Panc1 (cell line): ENCODE measurements at regions not wholly inside any gene's neighbourhood (a gene's known extent, or its start where the extent isn't known, plus 50 kb on each side); places are given as distances from the start of the nearest gene placed in this dataset.

ENCODE experiments used
- ATAC-seq: fragments of 200-7000 bp; cut with Tn5 transposase; 2 replicates; pipeline ENCODE4 v1.9.1; 2020; ENCODE audit warnings: mild to moderate bottlenecking, moderate library complexity
- BruUV-seq: library from RNA; stranded (reverse); fragments of 400-500 nt; replicated peaks from 2 replicates; lab custom pipeline; 2021; lab: Mats Ljungman, UMichigan
- CTCF ChIA-PET: fragments of 300-600 bp; sonication (Branson Sonifier 250); formaldehyde crosslinking; loops from one replicate; lab custom pipeline; 2022; ENCODE audit warnings: antibody characterized with exemption; lab: Charles Lee
- POLR2A ChIA-PET: fragments of 300-600 bp; sonication (Branson Sonifier 250); formaldehyde crosslinking; loops from one replicate; lab custom pipeline; 2022; ENCODE audit warnings: antibody characterized with exemption; lab: Charles Lee
- DNase-seq: peaks from one replicate; pipeline ENCODE4 v3.0.0-alpha.2; 2010; ENCODE audit warnings: low read depth, low spot score
- H3K27ac ChIP-seq: 2 replicates; pipeline ENCODE4 v1.5.1; 2011; ENCODE audit warnings: mild to moderate bottlenecking, low read length, inconsistent platforms
- H3K27me3 ChIP-seq: fragments of 200-500 bp; sonication (Bioruptor generic); 2 replicates; pipeline ENCODE4 v1.6.0; 2014; ENCODE audit warnings: low read length, inconsistent platforms; ENCODE audit not compliant: control insufficient read depth, insufficient read depth
- H3K36me3 ChIP-seq: fragments of 200-500 bp; sonication (Bioruptor generic); 2 replicates; pipeline ENCODE4 v1.5.1; 2014; ENCODE audit warnings: inconsistent platforms, mild to moderate bottlenecking, low read length, moderate library complexity; ENCODE audit not compliant: control insufficient read depth, insufficient read depth
- H3K4me1 ChIP-seq: 2 replicates; pipeline ENCODE4 v1.5.1; 2011; ENCODE audit warnings: inconsistent platforms, mild to moderate bottlenecking, low read length, moderate library complexity; ENCODE audit not compliant: control insufficient read depth, insufficient read depth
- H3K4me3 ChIP-seq, 2 experiments: 2 replicates each; pipeline ENCODE4 v1.5.1; 2011 to 2012; ENCODE audit warnings: low read depth in 2 of 2, low read length in 2 of 2, mild to moderate bottlenecking in 2 of 2, inconsistent platforms in 1 of 2, moderate library complexity in 1 of 2
- H3K9me3 ChIP-seq: fragments of 200-500 bp; sonication (Bioruptor generic); 2 replicates; pipeline ENCODE4 v1.5.1; 2014; ENCODE audit warnings: low read depth, mild to moderate bottlenecking, inconsistent platforms, low read length, moderate library complexity; ENCODE audit not compliant: control insufficient read depth, insufficient read depth
- POLR2AphosphoS5 ChIP-seq: IDR thresholded peaks from 2 replicates; pipeline ENCODE4 v1.6.1; 2012; ENCODE audit warnings: mild to moderate bottlenecking, low read depth, low read length, moderate library complexity
- SIN3A ChIP-seq: IDR thresholded peaks from 2 replicates; pipeline ENCODE4 v1.6.1; 2012; ENCODE audit warnings: low read depth, mild to moderate bottlenecking, low read length, moderate library complexity, borderline replicate concordance; ENCODE audit not compliant: insufficient read depth
- TCF7L2 ChIP-seq: IDR thresholded peaks from 2 replicates; pipeline ENCODE4 v1.6.1; 2011; ENCODE audit warnings: mild to moderate bottlenecking, low read depth, low read length, inconsistent platforms
- in situ Hi-C: cut with HindIII; loops from 2 replicates; pipeline ENCODE4 v1.10.0; 2016; ENCODE audit warnings: low sequenced_read_pairs, low pct_unique_long_range_greater_than_20kb
- intact Hi-C: fragments of 100-400 bp; cut with micrococcal nuclease; formaldehyde crosslinking; loops from one replicate; pipeline ENCODE4 v1.10.0; 2022; ENCODE audit not compliant: unreplicated experiment
- TF ChIP-seq, protein P1 (sequence below), 2 experiments: IDR thresholded peaks; 2 replicates each; pipeline ENCODE4 v1.6.1; 2011 to 2012; ENCODE audit warnings: low read depth in 2 of 2, control low read depth in 1 of 2, low read length in 1 of 2, mild to moderate bottlenecking in 1 of 2, moderate library complexity in 1 of 2; ENCODE audit not compliant: insufficient read depth in 1 of 2
- TF ChIP-seq, protein P2 (sequence below): fragments of 450-650 bp; IDR thresholded peaks from 2 replicates; pipeline ENCODE4 v1.5.1; 2017; ENCODE audit warnings: mild to moderate bottlenecking

DNA sequence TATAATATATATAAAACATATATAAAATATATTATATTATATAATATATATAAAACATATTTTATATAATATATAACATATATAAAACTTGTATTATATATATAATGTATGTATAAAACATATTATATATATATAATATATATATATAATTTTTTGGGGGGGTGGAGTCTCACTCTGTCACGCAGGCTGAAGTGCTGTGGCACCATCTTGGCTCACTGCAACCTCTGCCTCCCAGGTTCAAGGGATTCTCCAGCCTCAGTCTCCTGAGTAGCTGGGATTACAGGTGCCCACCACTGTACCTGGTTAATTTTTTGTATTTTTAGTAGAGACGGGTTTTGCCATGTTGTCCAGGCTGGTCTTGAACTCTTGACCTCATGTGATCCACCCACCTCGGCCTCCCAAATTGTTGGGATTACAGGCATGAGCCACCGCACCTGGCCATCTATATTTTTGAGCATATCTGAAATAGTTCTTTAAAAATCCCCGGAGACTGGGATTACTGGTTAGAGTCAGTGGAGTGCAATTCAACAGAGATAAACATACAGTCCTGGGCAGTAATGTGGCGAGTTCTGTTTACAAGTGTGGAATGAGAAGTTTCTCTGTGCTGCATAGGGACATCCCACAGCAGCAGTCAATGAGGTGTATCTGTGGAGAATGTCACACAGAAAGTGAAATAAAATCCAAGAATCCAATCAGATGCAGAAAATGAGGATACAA is 208.4 kb downstream of the MYCN start:
- Histone ChIP-seq H3K27me3 (no peaks in the 10 kb centered on the region), H3K4me1 (no peaks in the 10 kb centered on the region), H3K36me3 (no peaks in the 10 kb centered on the region), H3K4me3 (no peak overlapping the region), H3K9me3 (no peaks in the 10 kb centered on the region), H3K27ac (no peak overlapping the region)
- BruUV-seq, result no TSS peak
- no peak for TF ChIP-seq TCF7L2
- TF ChIP-seq POLR2AphosphoS5, result no peak
- TF ChIP-seq, protein P1, sequence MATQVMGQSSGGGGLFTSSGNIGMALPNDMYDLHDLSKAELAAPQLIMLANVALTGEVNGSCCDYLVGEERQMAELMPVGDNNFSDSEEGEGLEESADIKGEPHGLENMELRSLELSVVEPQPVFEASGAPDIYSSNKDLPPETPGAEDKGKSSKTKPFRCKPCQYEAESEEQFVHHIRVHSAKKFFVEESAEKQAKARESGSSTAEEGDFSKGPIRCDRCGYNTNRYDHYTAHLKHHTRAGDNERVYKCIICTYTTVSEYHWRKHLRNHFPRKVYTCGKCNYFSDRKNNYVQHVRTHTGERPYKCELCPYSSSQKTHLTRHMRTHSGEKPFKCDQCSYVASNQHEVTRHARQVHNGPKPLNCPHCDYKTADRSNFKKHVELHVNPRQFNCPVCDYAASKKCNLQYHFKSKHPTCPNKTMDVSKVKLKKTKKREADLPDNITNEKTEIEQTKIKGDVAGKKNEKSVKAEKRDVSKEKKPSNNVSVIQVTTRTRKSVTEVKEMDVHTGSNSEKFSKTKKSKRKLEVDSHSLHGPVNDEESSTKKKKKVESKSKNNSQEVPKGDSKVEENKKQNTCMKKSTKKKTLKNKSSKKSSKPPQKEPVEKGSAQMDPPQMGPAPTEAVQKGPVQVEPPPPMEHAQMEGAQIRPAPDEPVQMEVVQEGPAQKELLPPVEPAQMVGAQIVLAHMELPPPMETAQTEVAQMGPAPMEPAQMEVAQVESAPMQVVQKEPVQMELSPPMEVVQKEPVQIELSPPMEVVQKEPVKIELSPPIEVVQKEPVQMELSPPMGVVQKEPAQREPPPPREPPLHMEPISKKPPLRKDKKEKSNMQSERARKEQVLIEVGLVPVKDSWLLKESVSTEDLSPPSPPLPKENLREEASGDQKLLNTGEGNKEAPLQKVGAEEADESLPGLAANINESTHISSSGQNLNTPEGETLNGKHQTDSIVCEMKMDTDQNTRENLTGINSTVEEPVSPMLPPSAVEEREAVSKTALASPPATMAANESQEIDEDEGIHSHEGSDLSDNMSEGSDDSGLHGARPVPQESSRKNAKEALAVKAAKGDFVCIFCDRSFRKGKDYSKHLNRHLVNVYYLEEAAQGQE (IDR thresholded peaks at IDR 0.05; ENCODE audit: insufficient read depth in 1 of 2, low read depth in 2 of 2, low read length in 1 of 2), result no peak
- TF ChIP-seq, protein P2, sequence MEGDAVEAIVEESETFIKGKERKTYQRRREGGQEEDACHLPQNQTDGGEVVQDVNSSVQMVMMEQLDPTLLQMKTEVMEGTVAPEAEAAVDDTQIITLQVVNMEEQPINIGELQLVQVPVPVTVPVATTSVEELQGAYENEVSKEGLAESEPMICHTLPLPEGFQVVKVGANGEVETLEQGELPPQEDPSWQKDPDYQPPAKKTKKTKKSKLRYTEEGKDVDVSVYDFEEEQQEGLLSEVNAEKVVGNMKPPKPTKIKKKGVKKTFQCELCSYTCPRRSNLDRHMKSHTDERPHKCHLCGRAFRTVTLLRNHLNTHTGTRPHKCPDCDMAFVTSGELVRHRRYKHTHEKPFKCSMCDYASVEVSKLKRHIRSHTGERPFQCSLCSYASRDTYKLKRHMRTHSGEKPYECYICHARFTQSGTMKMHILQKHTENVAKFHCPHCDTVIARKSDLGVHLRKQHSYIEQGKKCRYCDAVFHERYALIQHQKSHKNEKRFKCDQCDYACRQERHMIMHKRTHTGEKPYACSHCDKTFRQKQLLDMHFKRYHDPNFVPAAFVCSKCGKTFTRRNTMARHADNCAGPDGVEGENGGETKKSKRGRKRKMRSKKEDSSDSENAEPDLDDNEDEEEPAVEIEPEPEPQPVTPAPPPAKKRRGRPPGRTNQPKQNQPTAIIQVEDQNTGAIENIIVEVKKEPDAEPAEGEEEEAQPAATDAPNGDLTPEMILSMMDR, result no peak
- TF ChIP-seq SIN3A, result no peak
- intact Hi-C loops (no loop called here), in situ Hi-C loops (no loop called here)
- ChIA-PET POLR2A (no interaction called here), CTCF (no interaction called here)
- ATAC-seq (no peak), DNase-seq (no peak)

DNA sequence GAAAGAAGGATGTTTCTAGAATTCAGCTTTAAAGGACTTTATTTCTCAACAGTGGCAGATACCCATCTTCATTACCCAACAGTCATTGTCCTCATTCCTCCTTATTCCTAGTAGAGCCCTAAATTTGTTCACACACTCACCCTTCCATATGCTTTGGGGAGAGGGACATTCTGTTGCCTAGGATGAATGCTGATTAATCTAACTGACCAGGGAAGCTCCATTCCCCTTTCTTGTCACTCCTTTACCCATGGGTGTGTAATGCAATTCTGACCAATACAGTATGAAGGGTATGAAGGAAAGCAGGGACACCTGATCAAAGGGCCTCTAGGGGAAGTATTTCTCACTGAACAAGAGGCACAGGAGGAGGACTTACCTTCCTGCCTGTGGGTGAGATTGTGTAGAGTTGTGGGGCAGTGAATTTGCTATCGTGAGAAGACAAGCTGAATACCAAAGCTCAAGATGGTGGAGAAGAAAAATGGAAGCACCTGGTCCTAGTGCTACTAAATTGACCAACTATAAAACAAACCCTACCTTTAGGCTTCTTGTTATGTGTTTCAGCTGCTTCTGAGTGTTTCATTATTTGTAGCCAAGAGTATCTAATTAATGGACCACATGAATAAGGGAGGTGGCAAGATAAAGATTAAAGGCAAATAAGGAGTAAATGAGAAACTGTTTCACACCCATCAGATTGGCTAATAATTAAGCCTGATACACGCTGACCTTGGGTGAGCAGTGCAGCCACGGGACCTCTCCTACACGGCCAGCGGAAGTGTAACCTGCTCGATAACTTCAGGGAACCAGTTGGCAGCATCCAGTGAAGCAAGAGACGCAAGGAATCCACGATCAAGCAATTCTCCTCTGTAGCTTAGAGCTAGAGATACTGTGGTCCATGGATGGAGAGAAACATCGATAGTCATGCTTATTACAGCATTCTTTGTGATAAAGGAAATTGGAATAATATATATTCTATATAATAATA is 202.3 kb downstream of the MYCN start:
- CTCF ChIA-PET, result no interaction called here
- in situ Hi-C loops, result no loop called here
- POLR2A ChIA-PET, result interaction anchor here (0.5 kb wide), 1 partner anchor 1129 kb away, joined by 3 read pairs; no protein-coding TSS in a partner anchor
- H3K36me3 ChIP-seq, result no peaks in the 10 kb centered on the region
- no peak overlapping the region for H3K27ac ChIP-seq
- DNase-seq, result no peak
- H3K27me3 ChIP-seq, result no peaks in the 10 kb centered on the region
- TF ChIP-seq, protein P2, result no peak
- no peak for TF ChIP-seq TCF7L2
- BruUV-seq, result no TSS peak
- no peak overlapping the region for H3K4me3 ChIP-seq
- ATAC-seq, result no peak
- intact Hi-C loops, result no loop called here
- no peaks in the 10 kb centered on the region for H3K9me3 ChIP-seq
- H3K4me1 ChIP-seq, result no peaks in the 10 kb centered on the region
